H1 (cell line): ENCODE measurements at regions not wholly inside any gene's neighbourhood (a gene's known extent, or its start where the extent isn't known, plus 50 kb on each side); places are given as distances from the start of the nearest gene placed in this dataset.
"Not testable (repeated sequence)": the region's sequence is repeated elsewhere in the genome, so short reads cannot be mapped to it uniquely, and the experiment has no call there.

ENCODE experiments used
- CTCF ChIA-PET: fragments of 300-600 bp; sonication (Branson Sonifier 250); formaldehyde crosslinking; loops from one replicate; lab custom pipeline; 2021; ENCODE audit not compliant: partially characterized antibody; lab: Charles Lee
- POLR2A ChIA-PET: fragments of 300-600 bp; sonication (Branson Sonifier 250); formaldehyde crosslinking; loops from one replicate; lab custom pipeline; 2021; ENCODE audit warnings: inconsistent platforms; ENCODE audit not compliant: partially characterized antibody; lab: Charles Lee
- DNase-seq, 2 experiments: peaks; one replicate each; pipeline versions ENCODE4 v3.0.0 to v3.0.0-alpha.2; 2010 to 2022; ENCODE audit warnings: low spot score in 2 of 2, low read depth in 1 of 2, mixed read lengths in 1 of 2
- FAIRE-seq: peaks from 2 replicates; lab custom pipeline; 2011; peaks lifted over from hg19 to GRCh38; lab: Jason Lieb, UNC
- H2AFZ ChIP-seq: 2 replicates; pipeline ENCODE4 v1.8.1; 2012; ENCODE audit warnings: low read length, inconsistent platforms
- H2AK5ac ChIP-seq: 2 replicates; pipeline ENCODE4 v1.6.1; 2013; ENCODE audit warnings: low read depth, low read length
- H2BK120ac ChIP-seq: replicated peaks from 2 replicates; pipeline ENCODE3; 2013; ENCODE audit warnings: low read depth, low read length, inconsistent platforms
- H2BK12ac ChIP-seq: 2 replicates; pipeline ENCODE4 v1.6.1; 2013; ENCODE audit warnings: low read depth, low read length
- H2BK15ac ChIP-seq: 2 replicates; pipeline ENCODE4 v1.6.1; 2013; ENCODE audit warnings: low read length
- H2BK20ac ChIP-seq: 2 replicates; pipeline ENCODE4 v1.6.1; 2013; ENCODE audit warnings: low read length
- H2BK5ac ChIP-seq: 2 replicates; pipeline ENCODE4 v1.6.1; 2013; ENCODE audit warnings: low read depth, low read length
- H3K14ac ChIP-seq: 2 replicates; pipeline ENCODE4 v1.6.1; 2013; ENCODE audit warnings: inconsistent platforms; ENCODE audit not compliant: insufficient read length
- H3K18ac ChIP-seq: 2 replicates; pipeline ENCODE4 v1.6.1; 2013; ENCODE audit warnings: low read length; ENCODE audit errors: extremely low read depth
- H3K23ac ChIP-seq: 2 replicates; pipeline ENCODE4 v1.6.1; 2013; ENCODE audit warnings: inconsistent platforms; ENCODE audit not compliant: insufficient read length
- H3K23me2 ChIP-seq: 2 replicates; pipeline ENCODE4 v1.6.1; 2013; ENCODE audit warnings: low read depth, low read length
- H3K27ac ChIP-seq: 2 replicates; pipeline ENCODE4 v1.6.1; 2011; ENCODE audit warnings: low read depth, low read length, inconsistent platforms
- H3K27me3 ChIP-seq, 4 experiments: replicated peaks in 1 of 4; 1 replicate in 1 of 4; 2 replicates in 3 of 4; pipeline versions ENCODE4 v1.6.1 to v1.8.1; 2011 to 2013; ENCODE audit warnings: low read length in 3 of 4, mild to moderate bottlenecking in 3 of 4, inconsistent platforms in 2 of 4, mixed read lengths in 2 of 4, moderate library complexity in 1 of 4; ENCODE audit not compliant: control insufficient read depth in 3 of 4, insufficient read depth in 3 of 4; ENCODE audit errors: extremely low read depth in 1 of 4
- H3K36me3 ChIP-seq, 4 experiments: 2 replicates each; pipeline versions ENCODE4 v1.6.1 to v1.8.1; 2011 to 2013; ENCODE audit warnings: mild to moderate bottlenecking in 4 of 4, low read length in 3 of 4, moderate library complexity in 2 of 4, control low read depth in 1 of 4, inconsistent platforms in 1 of 4; ENCODE audit not compliant: insufficient read depth in 4 of 4, control insufficient read depth in 2 of 4
- H3K4ac ChIP-seq: replicated peaks from 2 replicates; pipeline ENCODE3; 2013; ENCODE audit warnings: low read length, low read depth, mixed read lengths, inconsistent platforms; ENCODE audit not compliant: insufficient read length
- H3K4me1 ChIP-seq, 4 experiments: replicated peaks in 1 of 4; 1 replicate in 1 of 4; 2 replicates in 3 of 4; pipeline versions ENCODE4 v1.6.1 to v1.8.1; 2011 to 2013; ENCODE audit warnings: low read length in 3 of 4, inconsistent platforms in 2 of 4, mixed read lengths in 1 of 4; ENCODE audit not compliant: insufficient read depth in 4 of 4, control insufficient read depth in 3 of 4
- H3K4me2 ChIP-seq, 2 experiments: 2 replicates each; pipeline versions ENCODE4 v1.6.1 to v1.8.1; 2011 to 2013; ENCODE audit warnings: low read depth in 2 of 2, low read length in 2 of 2, control low read depth in 1 of 2, inconsistent platforms in 1 of 2, mild to moderate bottlenecking in 1 of 2; ENCODE audit not compliant: insufficient read depth in 1 of 2
- H3K4me3 ChIP-seq, 4 experiments: fragments of 200-600, 300-600 bp in 1 of 4; sonication (generic), shearing (Covaris generic), sonication (Bioruptor Twin) in 1 of 4; 2 replicates each; pipeline versions ENCODE4 v1.5.1 to v1.8.1; 2011 to 2016; ENCODE audit warnings: low read length in 4 of 4, low read depth in 3 of 4, control low read depth in 2 of 4, inconsistent platforms in 2 of 4, mild to moderate bottlenecking in 2 of 4, mixed read lengths in 1 of 4, moderate library complexity in 1 of 4; ENCODE audit not compliant: insufficient read depth in 2 of 4; ENCODE audit errors: extremely low read depth in 1 of 4
- H3K56ac ChIP-seq: replicated peaks from 2 replicates; pipeline ENCODE3; 2013; ENCODE audit warnings: low read depth, mild to moderate bottlenecking, mixed read lengths, low read length, inconsistent platforms; ENCODE audit not compliant: insufficient read length
- H3K79me1 ChIP-seq: 2 replicates; pipeline ENCODE4 v1.6.1; 2013; ENCODE audit warnings: low read depth, low read length, control low read depth
- H3K79me2 ChIP-seq, 2 experiments: 2 replicates each; pipeline versions ENCODE4 v1.6.1 to v1.8.1; 2012 to 2013; ENCODE audit warnings: low read length in 2 of 2, mild to moderate bottlenecking in 2 of 2, inconsistent platforms in 1 of 2; ENCODE audit not compliant: insufficient read depth in 2 of 2, control insufficient read depth in 1 of 2
- H3K9ac ChIP-seq, 4 experiments: replicated peaks in 1 of 4; 1 replicate in 1 of 4; 2 replicates in 3 of 4; pipeline versions ENCODE4 v1.6.1 to v1.8.1; 2011 to 2013; ENCODE audit warnings: low read depth in 3 of 4, low read length in 3 of 4, control low read depth in 2 of 4, mild to moderate bottlenecking in 2 of 4, moderate library complexity in 2 of 4, inconsistent platforms in 1 of 4; ENCODE audit errors: extremely low read depth in 1 of 4
- H3K9me3 ChIP-seq, 2 experiments: 2 replicates each; pipeline versions ENCODE4 v1.6.1 to v1.8.1; 2012 to 2013; ENCODE audit warnings: mild to moderate bottlenecking in 2 of 2, moderate library complexity in 2 of 2, control low read depth in 1 of 2, inconsistent platforms in 1 of 2, low read depth in 1 of 2, low read length in 1 of 2, mixed read lengths in 1 of 2; ENCODE audit not compliant: insufficient read depth in 2 of 2
- H4K20me1 ChIP-seq, 2 experiments: replicated peaks in 1 of 2; 2 replicates each; pipeline versions ENCODE3 to v1.8.1; 2011 to 2013; ENCODE audit warnings: inconsistent platforms in 2 of 2, low read length in 2 of 2, mild to moderate bottlenecking in 1 of 2; ENCODE audit not compliant: insufficient read depth in 2 of 2, control insufficient read depth in 1 of 2
- H4K5ac ChIP-seq: 2 replicates; pipeline ENCODE4 v1.6.1; 2013; ENCODE audit warnings: low read length, low read depth, mixed read lengths, inconsistent platforms; ENCODE audit not compliant: insufficient read length
- H4K8ac ChIP-seq: 2 replicates; pipeline ENCODE4 v1.8.0; 2013; ENCODE audit warnings: mild to moderate bottlenecking, moderate library complexity, low read length, inconsistent platforms; ENCODE audit not compliant: insufficient read depth; ENCODE audit errors: extremely low read depth
- H4K91ac ChIP-seq: replicated peaks from 2 replicates; pipeline ENCODE3; 2013; ENCODE audit warnings: low read length, mixed read lengths, inconsistent platforms; ENCODE audit not compliant: insufficient read length
- CBX8 ChIP-seq: fragments of 300-800, 300-1000 bp; sonication (generic); IDR thresholded peaks from 2 replicates; pipeline ENCODE4 v1.7.1; 2016; ENCODE audit warnings: low read depth, low read length, borderline replicate concordance
- CHD1 ChIP-seq: IDR thresholded peaks from 2 replicates; pipeline ENCODE4 v1.6.1; 2012; ENCODE audit warnings: low read depth, low read length, improper control_type of control experiment
- GABPA ChIP-seq: IDR thresholded peaks from 2 replicates; pipeline ENCODE4 v1.6.1; 2011; ENCODE audit warnings: mild to moderate bottlenecking, low read length, moderate library complexity, borderline replicate concordance; ENCODE audit not compliant: insufficient read depth
- POU5F1 ChIP-seq: IDR thresholded peaks from 2 replicates; pipeline ENCODE4 v1.6.1; 2011; ENCODE audit warnings: low read depth, mild to moderate bottlenecking, low read length, moderate library complexity
- WGBS, 2 experiments: shearing (Covaris generic) in 1 of 2; methylation state at CpG; one replicate each; pipeline versions ENCODE4 v1.1.6 to v1.1.7; 2013 to 2015; ENCODE audit warnings: low lambda C conversion rate in 2 of 2, mixed read lengths in 2 of 2, inconsistent platforms in 1 of 2, low coverage in 1 of 2, missing lambda C conversion rate in 1 of 2; ENCODE audit not compliant: insufficient replicate concordance in 2 of 2, insufficient coverage in 1 of 2, insufficient read length in 1 of 2; ENCODE audit errors: extremely low coverage in 1 of 2, missing lambda C conversion rate in 1 of 2; 5-methylcytosine and 5-hydroxymethylcytosine counted together

DNA sequence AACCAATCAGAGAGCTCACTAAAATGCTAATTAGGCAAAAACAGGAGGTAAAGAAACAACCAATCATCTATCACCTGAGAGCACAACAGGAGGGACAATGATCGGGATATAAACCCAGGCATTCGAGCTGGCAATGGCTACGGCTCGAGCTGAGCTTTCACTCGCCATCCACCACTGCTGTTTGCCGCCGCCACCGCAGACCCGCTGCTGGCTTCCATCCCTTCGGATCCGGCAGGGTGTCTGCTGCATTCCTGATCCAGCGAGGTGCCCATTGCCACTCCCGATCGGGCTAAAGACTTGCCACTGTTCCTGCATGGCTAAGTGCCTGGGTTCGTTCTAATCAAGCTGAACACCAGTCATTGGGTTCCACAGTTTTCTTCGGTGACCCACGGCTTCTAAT, 236.7 kb upstream of the DLGAP1 start (continued):
- TF ChIP-seq CBX8 (no peak), POU5F1 (no peak), GABPA (no peak), CHD1 (no peak)

DNA sequence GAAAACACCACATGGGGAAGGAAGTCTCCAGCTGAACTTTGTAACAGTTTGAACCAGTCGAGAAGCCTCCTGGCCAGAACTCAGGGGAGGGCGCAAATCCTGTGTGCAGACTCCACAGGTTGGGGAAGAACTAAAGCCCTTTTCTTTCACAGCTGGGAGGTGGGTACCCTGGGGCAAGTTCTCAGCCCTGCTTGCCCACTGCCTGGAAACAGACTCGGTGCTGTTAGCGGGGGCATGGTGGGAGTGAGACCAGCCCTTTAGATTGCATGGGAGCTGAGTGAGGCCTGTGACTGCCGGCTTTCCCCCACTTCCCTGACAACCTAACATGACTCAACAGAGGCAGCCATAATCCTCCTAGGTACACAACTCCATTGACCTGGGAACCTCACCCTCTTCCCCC, 223.6 kb upstream of the DLGAP1 start:
- POLR2A ChIA-PET = not testable (repeated sequence)

More for the DNA sequence above, 223.6 kb upstream of the DLGAP1 start:
- H3K4me2 ChIP-seq, H3K36me3 ChIP-seq, H3K18ac ChIP-seq, H3K79me2 ChIP-seq, H3K4ac ChIP-seq, H3K27me3 ChIP-seq, H2AFZ ChIP-seq, H4K20me1 ChIP-seq, H3K79me1 ChIP-seq, H3K14ac ChIP-seq, H2BK20ac ChIP-seq, H2BK15ac ChIP-seq, H2BK12ac ChIP-seq, H2AK5ac ChIP-seq, H2BK120ac ChIP-seq, FAIRE-seq, H3K9ac ChIP-seq, H3K27ac ChIP-seq, H3K4me1 ChIP-seq, H3K4me3 ChIP-seq, H3K23me2 ChIP-seq, CTCF ChIA-PET, H4K91ac ChIP-seq, H2BK5ac ChIP-seq, H3K9me3 ChIP-seq, H3K56ac ChIP-seq, H4K5ac ChIP-seq, H3K23ac ChIP-seq, DNase-seq, H4K8ac ChIP-seq: not testable (repeated sequence)
- 98% methylated on average over 5 of the region's 5 CpGs; no CpG with 5 or more reads in 1 of the 2 experiments for WGBS, 2 experiments
